HepG2 (cell line): ENCODE measurements at regions not wholly inside any gene's neighbourhood (a gene's known extent, or its start where the extent isn't known, plus 50 kb on each side); places are given as distances from the start of the nearest gene placed in this dataset.

Source experiments
- AGO2 ChIP-seq: fragments of 200-400 bp; formaldehyde crosslinking; optimal IDR thresholded peaks from 2 replicates; pipeline ENCODE3; 2017; ENCODE audit warnings: mild to moderate bottlenecking, low read depth, low read length, moderate library complexity
- BCL6 ChIP-seq: IDR thresholded peaks from 2 replicates; pipeline ENCODE4 v1.6.1; 2016; ENCODE audit warnings: missing genetic modification reagents, missing compliant biosample characterization
- FOXA1 ChIP-seq, 2 experiments: fragments of 450-650 bp in 1 of 2; sonication (generic) in 1 of 2; formaldehyde crosslinking in 1 of 2; IDR thresholded peaks; 2 replicates each; pipeline versions ENCODE4 v1.4.0 to v1.6.1; 2016 to 2020; ENCODE audit warnings: missing genetic modification reagents in 1 of 2
- FOXC1 ChIP-seq: sonication (generic); formaldehyde crosslinking; IDR thresholded peaks from 2 replicates; pipeline ENCODE4 v1.8.0; 2022; ENCODE audit warnings: mild to moderate bottlenecking, missing genetic modification reagents, borderline replicate concordance
- GLMP ChIP-seq: sonication (generic); formaldehyde crosslinking; IDR thresholded peaks from 2 replicates; pipeline ENCODE4 v1.9.0; 2021; ENCODE audit warnings: missing genetic modification reagents, mild to moderate bottlenecking, borderline replicate concordance
- HNF1B ChIP-seq: sonication (generic); formaldehyde crosslinking; IDR thresholded peaks from 2 replicates; pipeline ENCODE4 v1.5.1; 2020; ENCODE audit warnings: mild to moderate bottlenecking, moderate library complexity, missing genetic modification reagents
- KLF16 ChIP-seq, 2 experiments: sonication (generic) in 1 of 2; formaldehyde crosslinking in 1 of 2; IDR thresholded peaks; 2 replicates each; pipeline versions ENCODE4 v1.6.1 to v1.8.0; 2016 to 2023; ENCODE audit warnings: missing genetic modification reagents in 2 of 2, missing compliant biosample characterization in 1 of 2
- MEIS1 ChIP-seq: sonication (generic); formaldehyde crosslinking; IDR thresholded peaks from 2 replicates; pipeline ENCODE4 v1.9.0; 2021; ENCODE audit warnings: mild to moderate bottlenecking, missing genetic modification reagents, moderate library complexity, borderline replicate concordance
- MLX ChIP-seq: IDR thresholded peaks from 2 replicates; pipeline ENCODE4 v1.6.1; 2016
- MYC ChIP-seq: sonication (generic); formaldehyde crosslinking; IDR thresholded peaks from 2 replicates; pipeline ENCODE4 v1.9.0; 2021; ENCODE audit warnings: missing genetic modification reagents, borderline replicate concordance
- NPAS2 ChIP-seq: sonication (generic); formaldehyde crosslinking; IDR thresholded peaks from 2 replicates; pipeline ENCODE4 v1.8.0; 2022; ENCODE audit warnings: mild to moderate bottlenecking, missing genetic modification reagents, borderline replicate concordance
- PLRG1 ChIP-seq: fragments of 450-650 bp; conservative IDR thresholded peaks from 2 replicates; pipeline ENCODE4 v1.6.1; 2016
- RARA ChIP-seq: IDR thresholded peaks from 2 replicates; pipeline ENCODE4 v1.6.1; 2016; ENCODE audit warnings: missing genetic modification reagents, missing compliant biosample characterization
- SATB2 ChIP-seq: sonication (generic); formaldehyde crosslinking; IDR thresholded peaks from 2 replicates; pipeline ENCODE4 v1.5.0; 2020; ENCODE audit warnings: missing genetic modification reagents
- SMAD1 ChIP-seq: sonication (generic); formaldehyde crosslinking; IDR thresholded peaks from 2 replicates; pipeline ENCODE4 v1.4.0; 2020; ENCODE audit warnings: missing genetic modification reagents, low read depth, mild to moderate bottlenecking, borderline replicate concordance
- SOX5 ChIP-seq: IDR thresholded peaks from 2 replicates; pipeline ENCODE4 v1.6.1; 2016; ENCODE audit warnings: borderline replicate concordance
- TAF15 ChIP-seq: fragments of 200-400 bp; formaldehyde crosslinking; IDR thresholded peaks from one replicate; pipeline ENCODE4 v1.6.1; 2018; ENCODE audit warnings: mild to moderate bottlenecking, low read depth, low read length; ENCODE audit not compliant: poor library complexity, severe bottlenecking
- U2AF2 ChIP-seq: fragments of 200-400 bp; formaldehyde crosslinking; IDR thresholded peaks from 2 replicates; pipeline ENCODE4 v1.6.1; 2017; ENCODE audit warnings: low read depth, mild to moderate bottlenecking, low read length
- ZBTB3 ChIP-seq: sonication (generic); formaldehyde crosslinking; IDR thresholded peaks from 2 replicates; pipeline ENCODE4 v1.4.0; 2020; ENCODE audit warnings: low read depth, mild to moderate bottlenecking, moderate library complexity, missing genetic modification reagents, borderline replicate concordance
- ZHX1 ChIP-seq: sonication (generic); formaldehyde crosslinking; IDR thresholded peaks from 2 replicates; pipeline ENCODE4 v1.8.1; 2022; ENCODE audit warnings: low read depth, mild to moderate bottlenecking, missing genetic modification reagents
- ZKSCAN8 ChIP-seq: IDR thresholded peaks from 2 replicates; pipeline ENCODE4 v1.6.1; 2016; ENCODE audit warnings: borderline replicate concordance, missing genetic modification reagents, missing compliant biosample characterization
- ZNF274 ChIP-seq: sonication (generic); formaldehyde crosslinking; IDR thresholded peaks from 2 replicates; pipeline ENCODE4 v1.5.1; 2020; ENCODE audit warnings: mild to moderate bottlenecking, missing genetic modification reagents
- ZNF331 ChIP-seq: sonication (generic); formaldehyde crosslinking; IDR thresholded peaks from 2 replicates; pipeline ENCODE4 v1.4.0; 2020; ENCODE audit warnings: missing genetic modification reagents
- ZNF350 ChIP-seq: sonication (generic); formaldehyde crosslinking; IDR thresholded peaks from 2 replicates; pipeline ENCODE4 v1.4.0; 2020; ENCODE audit warnings: mild to moderate bottlenecking, low read depth, missing genetic modification reagents, borderline replicate concordance
- ZSCAN12 ChIP-seq: sonication (generic); formaldehyde crosslinking; IDR thresholded peaks from 2 replicates; pipeline ENCODE4 v1.9.0; 2021; ENCODE audit warnings: mild to moderate bottlenecking, missing genetic modification reagents

DNA sequence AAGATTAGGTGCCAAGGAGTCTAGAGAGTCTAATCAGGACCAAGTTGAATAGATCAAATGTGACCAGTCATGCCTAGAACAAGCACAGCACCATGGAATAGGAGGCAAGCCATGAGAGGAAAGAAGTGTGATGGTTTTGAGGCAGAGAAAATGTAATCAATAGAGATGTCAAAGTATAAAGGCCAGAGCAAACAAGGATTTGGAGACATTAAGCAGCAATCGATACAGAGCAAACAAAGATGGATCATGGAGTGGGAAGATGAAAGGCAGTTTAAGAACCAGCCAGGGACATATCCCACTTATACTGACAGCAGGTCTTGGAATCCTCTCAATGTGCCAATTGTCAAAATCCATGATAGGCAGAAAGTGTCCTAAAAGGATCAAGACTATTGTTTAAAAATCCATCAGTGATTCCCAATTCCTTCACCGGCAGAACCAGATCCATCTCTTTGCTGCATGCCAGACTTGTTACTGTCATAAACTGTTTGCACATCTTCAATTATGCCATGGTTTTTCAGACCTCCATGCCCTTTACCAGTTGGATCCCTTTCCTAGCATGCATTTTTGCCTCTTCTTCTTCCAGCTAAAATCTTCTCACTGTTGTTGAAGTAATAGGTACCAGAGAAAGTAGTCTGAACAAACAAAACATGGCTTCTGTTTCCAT lies 520.7 kb upstream of the ARX start (continued):
- TF ChIP-seq TAF15 (no peak), U2AF2 (no peak), SOX5 (peak; percentile 74), ZKSCAN8 (CRISPR knock-in tag) (no peak), HNF1B (CRISPR knock-in tag) (no peak), ZNF274 (CRISPR knock-in tag) (no peak), ZHX1 (CRISPR knock-in tag) (no peak), ZBTB3 (CRISPR knock-in tag) (no peak), PLRG1 (no peak), NPAS2 (CRISPR knock-in tag) (no peak), MYC (no peak), KLF16 (CRISPR knock-in tag; IDR thresholded peaks at IDR 0.05) (no peak), GLMP (CRISPR knock-in tag) (no peak), ZNF350 (no peak), MLX (CRISPR knock-in tag) (peak; percentile 43; the same call in 1 of the 2 replicates), AGO2 (no peak), FOXC1 (no peak), ZNF331 (CRISPR knock-in tag) (peak; percentile 26; the same call in 1 of the 2 replicates), SMAD1 (no peak), MEIS1 (peak; percentile 61; the same call in 1 of the 2 replicates), SATB2 (CRISPR knock-in tag) (no peak), RARA (CRISPR knock-in tag) (peak; percentile 41; the same call in 1 of the 2 replicates), FOXA1 (IDR thresholded peaks at IDR 0.05) (peak; percentile 86), FOXA1 (CRISPR knock-in tag; IDR thresholded peaks at IDR 0.05) (peak; percentile 83), BCL6 (peak; percentile 70), ZSCAN12 (no peak)
